ENCODE measurements at regions not wholly inside any gene's neighbourhood (a gene's known extent, or its start where the extent isn't known, plus 50 kb on each side); places are given as distances from the start of the nearest gene placed in this dataset.
"Not testable (repeated sequence)": the region's sequence is repeated elsewhere in the genome, so short reads cannot be mapped to it uniquely, and the experiment has no call there.

- no peak for DNase-seq
Observed at GRCh38 chr6:51430589-51430988, 611.9 kb downstream of the TFAP2B start.

GRCh38 chr6:51432481-51432880 is 613.8 kb downstream of the TFAP2B start:
- no peak for DNase-seq

- no peak for DNase-seq
Observed at GRCh38 chr6:51450248-51450957, 631.7 kb downstream of the TFAP2B start.

GRCh38 chr6:51450958-51451357 is 632.3 kb downstream of the TFAP2B start:
- no peak for DNase-seq

GRCh38 chr6:51456282-51456681 is 631.1 kb downstream of the PKHD1 start:
- no peak for DNase-seq

- no peak for DNase-seq
Observed at GRCh38 chr6:51459958-51460357, 627.5 kb downstream of the PKHD1 start.

- DNase-seq, result no peak
Observed at GRCh38 chr6:51462896-51463295, 624.5 kb downstream of the PKHD1 start.

- no peak for DNase-seq
Observed at GRCh38 chr6:51463321-51463720, 624.1 kb downstream of the PKHD1 start.

- no peak for DNase-seq
Observed at GRCh38 chr6:51464956-51465355, 622.5 kb downstream of the PKHD1 start.

- no peak for DNase-seq
Observed at GRCh38 chr6:51466427-51466826, 621.0 kb downstream of the PKHD1 start.

- DNase-seq, result no peak
Observed at GRCh38 chr6:51467231-51467952, 620.0 kb downstream of the PKHD1 start.

- DNase-seq, result no peak
Observed at GRCh38 chr6:51468704-51469103, 618.7 kb downstream of the PKHD1 start.

- no peak for DNase-seq
Observed at GRCh38 chr6:51472745-51473487, 614.5 kb downstream of the PKHD1 start.

GRCh38 chr6:51474022-51474975 is 613.1 kb downstream of the PKHD1 start:
- DNase-seq, result no peak

GRCh38 chr6:51477711-51478311 is 609.6 kb downstream of the PKHD1 start:
- no peak for DNase-seq

GRCh38 chr6:51479296-51479695 is 608.1 kb downstream of the PKHD1 start:
- no peak for DNase-seq

- DNase-seq, result no peak
Observed at GRCh38 chr6:51480040-51480439, 607.4 kb downstream of the PKHD1 start.

GRCh38 chr6:51485869-51486268 is 601.5 kb downstream of the PKHD1 start:
- not testable (repeated sequence) for DNase-seq

GRCh38 chr6:51487937-51488336 is 599.5 kb downstream of the PKHD1 start:
- no peak for DNase-seq

GRCh38 chr6:51489133-51489532 is 598.3 kb downstream of the PKHD1 start:
- DNase-seq, result no peak

- no peak for DNase-seq
Observed at GRCh38 chr6:51490101-51490500, 597.3 kb downstream of the PKHD1 start.

GRCh38 chr6:51494342-51494741 is 593.1 kb downstream of the PKHD1 start:
- DNase-seq, result no peak

Measured in CD4-positive, alpha-beta T cell treated with Interleukin-4 for 1 hour (primary cell).